Activated CD4-positive, alpha-beta T cell treated with anti-CD3 and anti-CD28 coated beads, Interleukin-10, Interleukin-2, amounts not matched to agents 100 ng/mL and 50 ng/mL, durations not matched to agents 16 hours and 8 hours (primary cell): ENCODE measurements at regions not wholly inside any gene's neighbourhood (a gene's known extent, or its start where the extent isn't known, plus 50 kb on each side); places are given as distances from the start of the nearest gene placed in this dataset.
A peak's percentile ranks its signal among the peaks of the same experiment; 100 is the strongest.

ENCODE experiments used
- DNase-seq: peaks from one replicate; pipeline ENCODE4 v3.0.0-alpha.2; 2020

- DNase-seq = no peak
Observed at GRCh38 chr2:12828980-12829379, 112.2 kb downstream of the TRIB2 start.

GRCh38 chr2:12831016-12831415 lies 114.3 kb downstream of the TRIB2 start:
- no peak for DNase-seq

- no peak for DNase-seq
Observed at GRCh38 chr2:12834239-12834638, 117.5 kb downstream of the TRIB2 start.

DNA sequence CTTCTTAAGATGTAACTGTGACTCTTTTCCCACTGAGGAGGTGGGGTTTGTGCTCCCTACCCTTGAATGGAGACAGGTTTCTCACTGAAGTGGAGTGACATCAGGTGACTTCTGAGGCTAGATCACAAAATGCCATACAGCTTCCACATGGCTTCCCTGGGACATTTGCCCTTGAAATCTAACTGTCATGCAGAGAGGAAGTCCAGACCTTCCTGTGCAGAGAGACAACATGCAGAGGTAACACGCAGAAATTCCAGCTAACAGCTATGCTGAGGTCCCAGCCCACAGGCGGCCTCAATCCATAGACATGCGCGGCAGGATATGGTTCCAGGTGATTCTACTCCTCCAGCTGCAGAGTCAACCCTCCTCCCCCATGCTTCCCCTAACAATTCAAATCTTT lies 119.0 kb downstream of the TRIB2 start:
- DNase-seq = no peak

DNA sequence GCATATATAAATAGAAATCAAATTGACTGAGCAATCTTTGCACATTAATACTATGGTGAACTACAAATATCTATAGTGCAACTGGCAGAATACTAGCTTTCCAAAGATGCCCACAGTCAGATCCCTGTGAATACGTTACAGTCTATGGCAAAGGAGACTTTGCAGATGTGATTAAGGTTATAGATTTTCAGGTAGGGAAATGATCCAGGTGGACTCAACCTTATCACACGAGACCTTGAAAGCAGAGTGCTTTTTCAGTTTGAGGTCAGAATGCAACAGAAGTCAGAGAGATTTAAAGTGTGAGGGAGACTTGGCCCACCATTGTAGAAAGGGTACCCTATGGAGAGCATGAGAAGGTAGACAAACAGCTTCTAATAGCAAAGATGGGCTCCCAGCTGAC lies 122.6 kb downstream of the TRIB2 start:
- DNase-seq = no peak

DNA sequence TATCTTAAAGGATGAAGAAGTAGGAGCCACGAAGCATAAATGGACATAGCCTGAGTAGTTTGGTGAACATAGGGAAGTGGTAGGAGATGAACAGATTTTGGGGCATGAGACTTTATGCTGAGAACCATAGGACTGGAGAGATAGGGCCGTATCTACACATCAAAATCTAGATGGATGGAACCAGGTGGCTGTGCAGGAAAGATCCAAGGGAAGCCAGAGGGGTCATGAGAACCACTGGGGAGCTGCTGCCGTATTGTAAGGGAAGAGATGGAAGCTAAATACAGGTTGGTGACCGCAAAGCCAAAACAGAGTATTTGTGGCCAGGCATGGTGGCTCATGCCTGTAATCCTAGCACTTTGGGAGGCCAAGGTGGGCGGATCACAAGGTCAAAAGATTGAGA lies 124.3 kb downstream of the TRIB2 start:
- DNase-seq = no peak

- no peak for DNase-seq
Observed at GRCh38 chr2:12842917-12843316, 126.2 kb downstream of the TRIB2 start.

DNA sequence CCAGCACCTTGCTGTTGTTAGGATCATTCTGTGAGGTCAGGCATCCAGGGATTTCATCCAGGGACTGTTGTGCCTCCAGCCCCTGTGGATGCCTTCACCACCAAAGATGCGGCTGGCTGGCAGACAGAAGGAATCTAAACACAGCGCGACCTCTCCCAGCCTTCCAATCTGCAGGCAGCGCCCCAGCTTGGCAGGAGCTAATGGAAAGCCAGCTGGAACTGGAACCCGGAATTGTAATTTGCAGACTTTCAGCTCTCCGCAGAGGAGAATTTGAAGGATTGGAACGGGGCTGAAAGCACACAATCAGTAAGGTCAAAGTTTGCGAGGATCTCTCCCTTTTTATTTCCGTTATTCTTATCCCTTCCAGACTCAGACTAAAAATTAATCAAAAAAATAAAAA lies 127.8 kb downstream of the TRIB2 start:
- no peak for DNase-seq

GRCh38 chr2:12847694-12848575 lies 131.2 kb downstream of the TRIB2 start:
- no peak for DNase-seq

GRCh38 chr2:12852135-12852534 lies 135.4 kb downstream of the TRIB2 start:
- DNase-seq = no peak

GRCh38 chr2:12854001-12854530 lies 137.3 kb downstream of the TRIB2 start:
- no peak for DNase-seq

DNA sequence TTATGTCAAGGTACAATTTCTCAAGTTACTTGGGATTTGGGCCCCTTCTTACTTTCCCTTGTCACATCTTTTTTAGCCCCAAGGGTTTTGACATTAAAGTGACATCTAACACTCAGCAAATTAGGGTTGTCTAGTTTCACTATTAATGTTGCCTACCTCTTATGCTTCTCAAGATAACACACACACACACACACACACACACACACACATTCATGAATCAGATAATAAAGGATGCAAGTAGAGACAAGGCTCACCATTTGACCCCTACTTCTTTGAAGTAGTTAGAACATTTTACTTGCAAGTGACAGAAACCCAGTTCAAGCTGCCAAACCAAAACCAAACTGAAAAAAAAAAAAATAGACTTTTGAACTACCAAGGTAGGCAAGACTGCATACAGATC lies 138.8 kb downstream of the TRIB2 start:
- peak; percentile 49 for DNase-seq

- peak; percentile 79 for DNase-seq
Observed at GRCh38 chr2:12856934-12857601, 140.3 kb downstream of the TRIB2 start.

DNA sequence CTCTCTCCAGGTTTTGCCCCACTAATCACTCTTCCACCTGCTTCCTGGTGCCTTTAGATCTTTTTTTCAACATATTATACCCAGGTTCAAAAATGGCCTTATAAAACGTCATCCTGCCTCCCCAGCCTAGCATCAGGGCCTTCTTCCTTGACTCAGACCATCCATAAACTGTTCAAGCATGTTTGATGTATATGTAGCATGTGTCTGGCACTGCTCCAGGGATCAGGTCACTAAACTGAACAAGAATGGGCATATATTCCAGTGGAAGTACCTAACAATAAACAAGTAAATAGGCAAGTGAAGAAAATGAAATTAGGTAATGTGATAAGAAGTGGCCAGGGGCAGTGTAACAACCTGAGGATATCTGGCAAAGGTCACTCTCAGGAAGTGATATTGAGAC lies 141.2 kb downstream of the TRIB2 start:
- DNase-seq = no peak

GRCh38 chr2:12858786-12859185 lies 142.1 kb downstream of the TRIB2 start:
- no peak for DNase-seq

- DNase-seq = peak; percentile 46
Observed at GRCh38 chr2:12861344-12861930, 144.7 kb downstream of the TRIB2 start.

DNA sequence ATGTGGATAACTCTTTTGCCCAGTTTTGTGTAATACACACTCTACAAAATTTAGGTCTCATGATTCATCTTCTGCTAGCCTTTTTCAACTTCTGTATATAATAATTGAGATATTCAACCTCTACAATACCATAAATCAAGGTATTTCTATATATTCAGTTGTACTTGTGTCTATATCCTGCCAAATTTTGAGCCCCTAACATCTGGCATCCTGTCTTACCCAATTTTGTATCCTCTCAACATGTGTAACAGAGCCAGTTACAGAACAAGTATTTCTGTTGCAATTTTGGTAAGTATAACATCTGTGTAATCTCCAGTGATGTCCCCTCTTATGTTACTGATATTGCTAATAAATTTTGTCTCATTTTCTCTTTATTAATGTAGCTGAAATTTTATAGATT lies 145.8 kb downstream of the TRIB2 start:
- no peak for DNase-seq

DNA sequence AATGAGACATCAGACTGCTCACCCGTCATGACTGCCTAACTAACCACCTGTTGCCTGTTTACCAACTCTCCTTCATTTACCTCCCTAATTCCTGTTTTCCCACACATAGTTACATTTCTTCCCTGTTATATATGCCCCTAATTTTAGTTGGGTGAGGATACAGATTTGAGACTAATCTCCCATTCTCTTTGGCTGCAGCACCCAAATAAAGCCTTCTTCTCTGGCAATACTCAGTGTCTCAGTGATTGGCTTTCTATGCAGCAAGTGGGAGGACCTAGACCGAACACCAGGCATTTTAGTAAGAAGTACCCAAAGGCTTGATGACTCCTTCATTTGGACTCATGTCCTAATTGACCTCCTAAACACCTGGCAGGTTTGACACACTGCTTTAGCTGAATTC lies 147.2 kb downstream of the TRIB2 start:
- no peak for DNase-seq

GRCh38 chr2:12867631-12868287 lies 151.0 kb downstream of the TRIB2 start:
- DNase-seq = no peak

- DNase-seq = no peak
Observed at GRCh38 chr2:12870692-12871091, 154.0 kb downstream of the TRIB2 start.

GRCh38 chr2:12871694-12872315 lies 155.1 kb downstream of the TRIB2 start:
- no peak for DNase-seq

DNA sequence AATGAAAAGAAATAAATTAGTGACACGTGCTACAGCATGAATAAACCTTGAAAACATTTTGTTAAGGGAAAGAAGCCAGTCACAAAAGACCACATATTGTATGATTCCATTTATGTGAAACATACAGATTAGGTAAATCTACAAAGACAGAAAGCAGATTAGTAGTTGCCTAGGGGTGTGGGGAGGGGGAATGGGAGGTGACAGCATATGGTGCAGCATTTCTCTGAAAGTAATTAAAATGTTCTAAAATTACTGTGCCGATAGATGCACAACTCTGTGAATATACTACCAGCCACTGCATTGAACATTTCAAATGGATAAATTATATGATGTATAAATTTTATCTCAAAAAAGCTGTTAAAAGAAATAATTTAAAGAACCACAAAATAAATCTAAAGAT lies 161.0 kb downstream of the TRIB2 start:
- no peak for DNase-seq

DNA sequence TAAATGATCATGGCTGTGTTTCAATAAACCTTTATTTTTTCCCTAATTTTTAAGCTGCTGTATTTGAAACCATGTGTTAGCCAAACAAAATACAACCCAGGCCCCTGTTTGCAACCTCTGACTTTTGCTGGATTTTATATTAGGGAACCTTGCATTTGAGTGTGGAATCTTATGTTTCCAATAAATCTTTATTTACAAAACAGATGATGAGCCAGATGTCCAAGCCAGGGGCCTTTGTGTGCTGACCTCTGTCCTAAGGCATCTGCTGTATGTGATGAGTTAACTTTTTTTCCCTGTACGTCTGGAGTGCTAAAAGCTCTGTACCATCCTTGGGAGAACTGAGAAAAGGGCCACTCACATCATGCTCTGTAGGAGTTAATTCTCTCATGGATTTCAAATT lies 162.9 kb downstream of the TRIB2 start:
- no peak for DNase-seq
